PC-3 (cell line): ENCODE measurements at regions not wholly inside any gene's neighbourhood (a gene's known extent, or its start where the extent isn't known, plus 50 kb on each side); places are given as distances from the start of the nearest gene placed in this dataset.

Experiments used
- ATAC-seq: fragments of 200-7000 bp; cut with Tn5 transposase; 2 replicates; pipeline ENCODE4 v1.9.1; 2020; ENCODE audit warnings: mild to moderate bottlenecking, moderate library complexity
- BruUV-seq: library from RNA; stranded (reverse); fragments of 400-500 nt; replicated peaks from 2 replicates; lab custom pipeline; 2021; lab: Mats Ljungman, UMichigan
- CTCF ChIA-PET: fragments of 300-600 bp; sonication (Branson Sonifier 250); formaldehyde crosslinking; loops from one replicate; lab custom pipeline; 2022; ENCODE audit warnings: antibody characterized with exemption; lab: Charles Lee
- POLR2A ChIA-PET: fragments of 300-600 bp; sonication (Branson Sonifier 250); formaldehyde crosslinking; loops from one replicate; lab custom pipeline; 2022; ENCODE audit warnings: antibody characterized with exemption; ENCODE audit not compliant: unreplicated experiment; lab: Charles Lee
- DNase-seq: peaks from one replicate; pipeline ENCODE4 v3.0.0-alpha.2; 2015
- H2AFZ ChIP-seq: fragments of 300-600 bp; sonication (generic); 2 replicates; pipeline ENCODE4 v1.6.0; 2016; ENCODE audit warnings: antibody characterized with exemption, low read length
- H3F3A ChIP-seq: fragments of 300-600 bp; sonication (generic); one replicate; pipeline ENCODE4 v1.6.0; 2017; ENCODE audit warnings: antibody characterized with exemption, low read length, control low read depth, mild to moderate bottlenecking; ENCODE audit not compliant: unreplicated experiment
- H3K27ac ChIP-seq: fragments of 300-600 bp; sonication (generic); 2 replicates; pipeline ENCODE4 v1.5.1; 2016; ENCODE audit warnings: mild to moderate bottlenecking, low read length
- H3K27me3 ChIP-seq: fragments of 300-600 bp; sonication (generic); 2 replicates; pipeline ENCODE4 v1.6.1; 2016; ENCODE audit warnings: low read length, mixed read lengths
- H3K36me3 ChIP-seq: fragments of 300-600 bp; sonication (generic); 2 replicates; pipeline ENCODE4 v1.6.1; 2016; ENCODE audit warnings: low read depth, mixed run types, low read length, mixed read lengths
- H3K4me1 ChIP-seq: fragments of 300-600 bp; sonication (generic); 2 replicates; pipeline ENCODE4 v1.5.1; 2016; ENCODE audit warnings: low read length; ENCODE audit not compliant: insufficient read depth
- H3K4me2 ChIP-seq: fragments of 300-600 bp; sonication (generic); 2 replicates; pipeline ENCODE4 v1.6.0; 2016; ENCODE audit warnings: low read length
- H3K4me3 ChIP-seq: fragments of 300-600 bp; sonication (generic); 2 replicates; pipeline ENCODE4 v1.5.1; 2016; ENCODE audit warnings: mild to moderate bottlenecking, low read length, mixed read lengths
- H3K79me2 ChIP-seq: fragments of 300-600 bp; sonication (generic); 2 replicates; pipeline ENCODE4 v1.6.1; 2017; ENCODE audit warnings: low read length, mixed read lengths
- H3K9ac ChIP-seq: fragments of 300-600 bp; sonication (generic); 2 replicates; pipeline ENCODE4 v1.6.0; 2016; ENCODE audit warnings: mild to moderate bottlenecking, low read length
- H3K9me2 ChIP-seq: fragments of 300-600 bp; sonication (generic); replicated peaks from 2 replicates; pipeline ENCODE4 v1.6.1; 2016; ENCODE audit warnings: mixed run types, low read length, mixed read lengths
- H3K9me3 ChIP-seq: fragments of 300-600 bp; sonication (generic); 2 replicates; pipeline ENCODE4 v1.6.1; 2016; ENCODE audit warnings: low read length, mixed read lengths
- H4K20me1 ChIP-seq: fragments of 300-600 bp; sonication (generic); 2 replicates; pipeline ENCODE4 v1.6.1; 2016; ENCODE audit warnings: low read length, mixed read lengths
- EZH2 ChIP-seq: fragments of 300-600 bp; sonication (generic); IDR thresholded peaks from one replicate; pipeline ENCODE4 v1.6.1; 2017; ENCODE audit warnings: antibody characterized with exemption, mild to moderate bottlenecking, low read length; ENCODE audit not compliant: unreplicated experiment
- EZH2phosphoT487 ChIP-seq: fragments of 300-600 bp; sonication (generic); IDR thresholded peaks from 2 replicates; pipeline ENCODE4 v1.6.1; 2018; ENCODE audit warnings: mild to moderate bottlenecking, antibody characterized with exemption, low read length, borderline replicate concordance
- intact Hi-C: fragments of 100-400 bp; cut with micrococcal nuclease; formaldehyde crosslinking; loops from 2 replicates; pipeline ENCODE4 v1.9.0; 2023
- TF ChIP-seq, protein P1 (sequence below): fragments of 300-600 bp; sonication (generic); conservative IDR thresholded peaks from 2 replicates; pipeline ENCODE4 v1.5.1; 2017; ENCODE audit warnings: antibody characterized with exemption, low read depth, mild to moderate bottlenecking, low read length

GRCh38 chr14:97539411-97539795 lies 742.2 kb downstream of the VRK1 start:
- Histone ChIP-seq H3K27ac (no peak overlapping the region), H3K4me2 (no peak overlapping the region), H3K9me3 (no peaks in the 10 kb centered on the region), H3K4me1 (no peaks in the 10 kb centered on the region), H3K9ac (no peak overlapping the region), H3K9me2 (no peaks in the 10 kb centered on the region), H3K79me2 (no peaks in the 10 kb centered on the region), H3K27me3 (peaks cover 74% of the 10 kb centered on the region), H3F3A (no peaks in the 10 kb centered on the region), H3K36me3 (no peaks in the 10 kb centered on the region), H3K4me3 (no peak overlapping the region), H4K20me1 (no peaks in the 10 kb centered on the region), H2AFZ (no peak overlapping the region)
- POLR2A ChIA-PET = no interaction called here
- intact Hi-C loops = no loop called here
- no peak for DNase-seq
- no TSS peak for BruUV-seq
- TF ChIP-seq EZH2phosphoT487 = no peak
- TF ChIP-seq, protein P1, sequence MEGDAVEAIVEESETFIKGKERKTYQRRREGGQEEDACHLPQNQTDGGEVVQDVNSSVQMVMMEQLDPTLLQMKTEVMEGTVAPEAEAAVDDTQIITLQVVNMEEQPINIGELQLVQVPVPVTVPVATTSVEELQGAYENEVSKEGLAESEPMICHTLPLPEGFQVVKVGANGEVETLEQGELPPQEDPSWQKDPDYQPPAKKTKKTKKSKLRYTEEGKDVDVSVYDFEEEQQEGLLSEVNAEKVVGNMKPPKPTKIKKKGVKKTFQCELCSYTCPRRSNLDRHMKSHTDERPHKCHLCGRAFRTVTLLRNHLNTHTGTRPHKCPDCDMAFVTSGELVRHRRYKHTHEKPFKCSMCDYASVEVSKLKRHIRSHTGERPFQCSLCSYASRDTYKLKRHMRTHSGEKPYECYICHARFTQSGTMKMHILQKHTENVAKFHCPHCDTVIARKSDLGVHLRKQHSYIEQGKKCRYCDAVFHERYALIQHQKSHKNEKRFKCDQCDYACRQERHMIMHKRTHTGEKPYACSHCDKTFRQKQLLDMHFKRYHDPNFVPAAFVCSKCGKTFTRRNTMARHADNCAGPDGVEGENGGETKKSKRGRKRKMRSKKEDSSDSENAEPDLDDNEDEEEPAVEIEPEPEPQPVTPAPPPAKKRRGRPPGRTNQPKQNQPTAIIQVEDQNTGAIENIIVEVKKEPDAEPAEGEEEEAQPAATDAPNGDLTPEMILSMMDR = no peak
- no peak for TF ChIP-seq EZH2
- ATAC-seq = no peak
- CTCF ChIA-PET = no interaction called here

- H3K79me2 ChIP-seq = no peaks in the 10 kb centered on the region
- no TSS peak for BruUV-seq
- H3K4me3 ChIP-seq = no peak overlapping the region
- peaks cover 69% of the 10 kb centered on the region for H3K27me3 ChIP-seq
- peak; percentile 57 for DNase-seq
- H3K9ac ChIP-seq = no peak overlapping the region
- H3K9me3 ChIP-seq = no peaks in the 10 kb centered on the region
- intact Hi-C loops = no loop called here
- no peak overlapping the region for H2AFZ ChIP-seq
- H4K20me1 ChIP-seq = no peaks in the 10 kb centered on the region
- no peak overlapping the region for H3K4me2 ChIP-seq
- 0 out of 2 replicates have a peak, but pooled peaks have one; percentile 15 for ATAC-seq
- no peaks in the 10 kb centered on the region for H3K4me1 ChIP-seq
- ChIA-PET CTCF (no interaction called here), POLR2A (no interaction called here)
- H3F3A ChIP-seq = no peaks in the 10 kb centered on the region
- H3K9me2 ChIP-seq = no peaks in the 10 kb centered on the region
- H3K36me3 ChIP-seq = no peaks in the 10 kb centered on the region
- no peak for TF ChIP-seq EZH2
- TF ChIP-seq, protein P1 = no peak
- TF ChIP-seq EZH2phosphoT487 = no peak
- H3K27ac ChIP-seq = no peak overlapping the region
Measured at GRCh38 chr14:97539884-97540283, 742.7 kb downstream of the VRK1 start.

DNA sequence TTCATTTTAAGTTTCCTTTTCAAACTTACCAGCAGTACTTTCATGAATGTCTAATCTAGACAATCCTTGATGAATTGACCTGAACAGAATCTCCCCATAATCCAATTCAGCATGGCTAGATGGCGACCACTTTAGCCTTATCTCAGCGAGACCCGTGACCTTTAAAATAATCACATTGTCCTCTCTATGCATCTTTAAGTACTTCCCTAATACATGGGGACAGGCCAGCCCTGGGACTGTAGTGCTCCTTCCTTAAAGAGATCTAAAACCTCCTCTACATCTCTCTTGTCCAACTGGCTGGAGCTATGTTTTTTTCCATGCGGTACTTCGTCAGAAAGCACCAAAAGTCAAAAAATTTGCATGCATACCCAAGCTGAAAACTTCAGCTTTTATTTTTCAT lies 746.0 kb downstream of the VRK1 start:
- Histone ChIP-seq H3K9me2 (no peaks in the 10 kb centered on the region), H3K27me3 (peaks cover 65% of the 10 kb centered on the region), H3K4me1 (no peaks in the 10 kb centered on the region), H3K9me3 (no peaks in the 10 kb centered on the region), H4K20me1 (no peaks in the 10 kb centered on the region), H3K79me2 (no peaks in the 10 kb centered on the region), H3K4me3 (no peak overlapping the region), H3K27ac (no peak overlapping the region), H3K9ac (no peak overlapping the region), H3F3A (no peaks in the 10 kb centered on the region), H2AFZ (no peak overlapping the region), H3K4me2 (no peak overlapping the region), H3K36me3 (no peaks in the 10 kb centered on the region)
- intact Hi-C loops = no loop called here
- ChIA-PET CTCF (no interaction called here), POLR2A (no interaction called here)
- no peak for DNase-seq
- BruUV-seq = no TSS peak
- TF ChIP-seq EZH2 = no peak
- TF ChIP-seq EZH2phosphoT487 = no peak
- TF ChIP-seq, protein P1 = no peak
- ATAC-seq = no peak
